GM10266 (cell line): ENCODE measurements at regions not wholly inside any gene's neighbourhood (a gene's known extent, or its start where the extent isn't known, plus 50 kb on each side); places are given as distances from the start of the nearest gene placed in this dataset.
"Not testable (repeated sequence)": the region's sequence is repeated elsewhere in the genome, so short reads cannot be mapped to it uniquely, and the experiment has no call there.

Source experiments
- DNase-seq: peaks from one replicate; pipeline ENCODE4 v3.0.0; 2012; ENCODE audit errors: extremely low spot score
- TF ChIP-seq, protein P1 (sequence below): IDR thresholded peaks from 2 replicates; pipeline ENCODE4 v1.5.1; 2012; ENCODE audit warnings: mild to moderate bottlenecking, low read depth; ENCODE audit not compliant: control insufficient read depth, insufficient read depth; ENCODE audit errors: missing control alignments

GRCh38 chr17:62322313-62322712 is 58.0 kb upstream of the EFCAB3 start:
- TF ChIP-seq, protein P1, sequence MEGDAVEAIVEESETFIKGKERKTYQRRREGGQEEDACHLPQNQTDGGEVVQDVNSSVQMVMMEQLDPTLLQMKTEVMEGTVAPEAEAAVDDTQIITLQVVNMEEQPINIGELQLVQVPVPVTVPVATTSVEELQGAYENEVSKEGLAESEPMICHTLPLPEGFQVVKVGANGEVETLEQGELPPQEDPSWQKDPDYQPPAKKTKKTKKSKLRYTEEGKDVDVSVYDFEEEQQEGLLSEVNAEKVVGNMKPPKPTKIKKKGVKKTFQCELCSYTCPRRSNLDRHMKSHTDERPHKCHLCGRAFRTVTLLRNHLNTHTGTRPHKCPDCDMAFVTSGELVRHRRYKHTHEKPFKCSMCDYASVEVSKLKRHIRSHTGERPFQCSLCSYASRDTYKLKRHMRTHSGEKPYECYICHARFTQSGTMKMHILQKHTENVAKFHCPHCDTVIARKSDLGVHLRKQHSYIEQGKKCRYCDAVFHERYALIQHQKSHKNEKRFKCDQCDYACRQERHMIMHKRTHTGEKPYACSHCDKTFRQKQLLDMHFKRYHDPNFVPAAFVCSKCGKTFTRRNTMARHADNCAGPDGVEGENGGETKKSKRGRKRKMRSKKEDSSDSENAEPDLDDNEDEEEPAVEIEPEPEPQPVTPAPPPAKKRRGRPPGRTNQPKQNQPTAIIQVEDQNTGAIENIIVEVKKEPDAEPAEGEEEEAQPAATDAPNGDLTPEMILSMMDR: no peak
- DNase-seq: no peak

DNA sequence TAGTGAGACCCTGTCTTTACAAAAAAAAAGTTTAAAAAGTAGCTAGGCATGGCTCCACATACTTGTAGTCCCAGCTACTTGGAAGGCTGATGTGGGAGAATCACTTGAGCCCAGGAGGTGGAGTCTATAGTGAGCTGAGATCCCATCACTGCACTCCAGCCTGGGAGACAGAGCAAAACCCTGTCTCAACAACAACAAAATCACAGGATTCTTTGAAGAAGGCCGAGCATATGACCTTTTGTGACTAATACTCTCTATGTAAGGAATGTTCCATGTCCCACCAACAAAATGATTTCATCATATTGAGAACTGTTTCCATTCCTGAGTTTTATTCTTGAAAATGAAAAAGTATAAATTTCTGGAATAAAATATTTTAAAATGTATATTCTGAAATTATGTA is 58.9 kb upstream of the EFCAB3 start:
- DNase-seq: no peak
- TF ChIP-seq, protein P1: no peak

GRCh38 chr17:62319846-62320245 is 60.5 kb upstream of the EFCAB3 start:
- TF ChIP-seq, protein P1: no peak
- DNase-seq: no peak

- DNase-seq: no peak
- TF ChIP-seq, protein P1: no peak
Observed at GRCh38 chr17:62309396-62309795, 71.0 kb upstream of the EFCAB3 start.

GRCh38 chr17:62307196-62307595 is 73.2 kb upstream of the EFCAB3 start:
- TF ChIP-seq, protein P1: no peak
- DNase-seq: no peak

DNA sequence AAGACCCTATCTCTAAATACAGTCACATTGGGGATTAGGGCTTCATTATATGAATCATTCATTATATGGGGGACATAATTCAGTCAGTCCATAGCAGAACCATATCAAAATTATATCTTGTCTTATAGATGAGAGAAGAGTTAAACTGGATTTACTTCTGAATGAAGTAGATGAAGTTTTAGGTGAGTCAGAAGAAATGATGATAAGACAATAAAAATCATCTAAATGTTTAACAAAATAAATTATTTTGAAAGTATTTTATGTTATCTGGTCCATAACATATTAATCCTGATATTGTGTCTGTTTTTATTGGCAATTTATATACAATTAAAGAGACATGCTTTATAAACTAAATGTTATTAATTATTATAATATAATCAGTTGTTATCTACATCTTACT is 76.9 kb upstream of the EFCAB3 start:
- TF ChIP-seq, protein P1: no peak
- DNase-seq: no peak

DNA sequence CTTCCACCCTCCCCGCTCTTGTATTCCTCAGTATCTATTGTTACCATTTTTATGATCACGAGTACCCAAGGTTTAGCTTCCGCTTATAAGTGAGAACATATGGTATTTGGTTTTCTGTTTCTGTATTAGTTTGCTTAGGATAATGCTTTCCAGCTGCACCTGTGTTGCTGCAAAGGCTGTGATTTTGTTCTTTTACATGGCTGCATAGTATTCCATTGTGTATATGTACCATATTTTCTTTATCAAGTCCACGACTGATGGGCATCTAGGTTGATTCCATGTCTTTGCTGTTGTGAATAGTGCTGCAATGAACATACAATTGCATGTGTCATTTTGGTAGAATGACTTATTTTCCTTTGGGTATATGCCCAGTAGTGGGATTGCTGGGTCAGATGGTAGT is 79.7 kb upstream of the EFCAB3 start:
- TF ChIP-seq, protein P1: no peak
- DNase-seq: no peak

- DNase-seq: not testable (repeated sequence)
Observed at GRCh38 chr17:62275290-62275689, 105.1 kb upstream of the EFCAB3 start.

- DNase-seq: not testable (repeated sequence)
Observed at GRCh38 chr17:62268361-62268760, 112.0 kb upstream of the EFCAB3 start.

- not testable (repeated sequence) for DNase-seq
Observed at GRCh38 chr17:62264974-62265373, 115.4 kb upstream of the EFCAB3 start.

DNA sequence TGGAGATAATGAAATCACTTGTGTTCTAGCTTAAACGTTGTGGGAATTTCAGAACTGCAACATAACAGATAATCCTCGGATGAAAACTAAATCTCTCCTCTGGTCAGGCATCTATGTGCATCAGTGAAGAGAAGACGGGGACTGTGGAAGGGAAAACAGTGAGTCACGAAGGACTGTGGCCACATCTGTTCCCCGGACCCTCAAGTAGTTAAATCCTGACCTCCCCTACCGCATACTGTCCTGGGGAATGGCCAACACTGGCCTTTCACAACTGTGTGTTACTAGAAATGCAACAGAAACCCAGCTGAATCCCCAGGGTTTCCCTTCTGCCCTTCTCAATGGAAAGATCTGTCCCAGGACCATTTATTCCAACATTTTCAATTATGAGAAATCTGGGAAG is 124.6 kb upstream of the EFCAB3 start:
- DNase-seq: not testable (repeated sequence)

GRCh38 chr17:62242076-62242475 is 138.3 kb upstream of the EFCAB3 start:
- not testable (repeated sequence) for DNase-seq

DNA sequence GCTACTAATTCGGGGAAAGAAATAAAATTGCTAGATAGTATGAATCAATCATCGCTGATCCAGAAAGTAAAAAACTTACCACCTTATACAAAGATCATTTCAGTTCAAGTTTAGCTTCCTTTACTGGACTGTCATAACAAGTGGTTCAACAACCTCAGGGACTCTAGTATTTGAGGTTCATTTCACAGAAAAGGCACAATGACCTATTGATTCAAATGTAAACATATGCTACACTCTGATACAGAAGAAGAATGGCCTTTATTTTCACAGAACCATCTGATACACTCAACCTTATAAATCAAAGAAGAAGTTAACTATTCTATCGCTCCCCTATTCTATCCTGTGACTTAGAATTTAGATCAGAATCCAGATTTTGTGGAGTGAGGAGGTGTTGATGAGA is 140.8 kb upstream of the EFCAB3 start:
- DNase-seq: not testable (repeated sequence)
